NCI-H526 treated with DMSO at 0.1 percent for 48 hours (cell line): ENCODE measurements at regions not wholly inside any gene's neighbourhood (a gene's known extent, or its start where the extent isn't known, plus 50 kb on each side); places are given as distances from the start of the nearest gene placed in this dataset.

Experiments used
- DNase-seq: peaks from one replicate; lab custom pipeline; 2025; lab: John Stamatoyannopoulos, UW

DNA sequence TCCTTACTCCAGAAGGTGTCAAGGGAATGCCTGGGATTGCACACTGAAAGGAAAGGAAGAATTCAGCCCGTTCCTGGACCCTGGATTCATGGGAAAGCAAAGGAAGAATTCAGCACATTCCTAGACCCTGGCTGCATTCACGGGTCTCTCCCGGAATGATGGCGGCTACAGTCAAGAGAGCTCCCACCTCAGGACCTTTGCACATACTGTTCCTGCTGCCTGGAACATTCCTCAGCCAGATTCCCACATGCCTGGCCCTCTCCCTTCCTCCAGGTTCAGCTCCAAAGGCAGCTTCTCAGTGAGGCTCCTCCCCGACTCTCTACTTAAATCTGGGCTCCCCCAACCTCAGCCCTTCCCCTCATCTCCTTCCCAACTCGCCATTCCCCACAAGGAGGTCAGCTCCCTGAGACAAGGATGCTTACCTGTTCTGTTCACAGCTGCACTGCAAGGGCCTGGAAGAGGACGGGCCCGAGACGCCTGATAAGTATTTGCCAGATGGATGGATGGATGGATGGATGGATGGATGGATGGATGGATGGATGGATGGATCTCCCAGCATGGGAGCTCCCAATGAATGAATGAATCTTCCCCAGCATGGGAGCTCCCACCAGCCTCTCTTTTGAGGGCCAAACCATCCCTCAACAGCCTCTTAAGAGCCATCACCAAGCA lies 77.4 kb downstream of the NCOR2 start:
- no peak for DNase-seq

DNA sequence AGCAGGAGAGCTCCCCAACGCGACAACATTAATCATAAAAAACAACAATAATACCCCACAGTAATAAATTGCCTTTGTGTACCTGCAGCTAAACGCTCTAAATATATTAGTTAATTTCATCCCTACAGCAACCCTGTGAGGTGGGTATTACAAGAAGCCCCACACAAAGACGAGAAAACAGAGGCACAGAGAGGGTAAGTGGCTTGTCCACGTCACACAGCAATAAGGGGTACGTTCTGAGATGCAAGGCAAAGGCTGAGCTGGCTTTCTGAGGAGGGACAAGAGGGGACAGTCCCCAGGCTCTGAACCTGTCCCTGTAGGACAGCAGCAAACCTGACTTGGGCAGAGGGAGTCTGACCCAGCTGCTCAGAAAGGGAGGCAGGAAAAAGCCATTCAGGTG lies 78.2 kb downstream of the NCOR2 start:
- DNase-seq = no peak

DNA sequence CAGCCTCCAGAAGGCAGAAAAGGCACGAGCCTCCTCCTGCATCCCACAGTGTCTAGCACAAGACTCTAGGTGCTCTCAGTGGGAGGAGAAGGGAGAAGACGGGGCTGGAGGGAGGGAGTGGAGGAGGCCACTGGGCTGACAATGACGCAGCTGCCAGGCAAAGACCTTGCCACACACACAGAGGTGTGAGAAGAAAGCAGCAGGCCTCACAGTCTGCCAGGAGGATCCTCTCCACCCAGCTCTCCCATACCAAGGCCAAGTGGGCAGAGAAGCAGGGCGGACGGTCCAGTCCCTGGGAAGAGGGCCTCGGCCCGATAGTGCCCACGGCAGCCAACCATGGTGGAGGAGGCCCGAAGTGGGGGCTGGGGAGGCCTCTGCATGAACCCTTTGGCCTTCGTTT lies 78.9 kb downstream of the NCOR2 start:
- no peak for DNase-seq

DNA sequence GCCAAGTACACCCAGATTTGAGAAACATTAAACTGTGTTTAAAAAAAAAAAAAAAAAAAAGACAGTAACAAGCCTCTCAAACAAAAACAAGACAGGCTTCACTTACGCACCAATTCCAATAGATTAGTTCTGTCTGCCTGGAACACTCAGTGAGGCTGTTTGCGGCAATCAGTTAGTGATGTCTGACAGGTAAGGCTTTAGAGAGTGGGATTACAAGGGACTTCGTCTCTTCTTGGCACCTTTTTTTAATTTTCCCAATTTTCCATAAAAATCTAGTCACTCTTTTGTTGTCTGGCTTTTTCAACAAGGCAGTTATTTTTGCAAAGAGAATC lies 79.6 kb downstream of the NCOR2 start:
- no peak for DNase-seq

DNA sequence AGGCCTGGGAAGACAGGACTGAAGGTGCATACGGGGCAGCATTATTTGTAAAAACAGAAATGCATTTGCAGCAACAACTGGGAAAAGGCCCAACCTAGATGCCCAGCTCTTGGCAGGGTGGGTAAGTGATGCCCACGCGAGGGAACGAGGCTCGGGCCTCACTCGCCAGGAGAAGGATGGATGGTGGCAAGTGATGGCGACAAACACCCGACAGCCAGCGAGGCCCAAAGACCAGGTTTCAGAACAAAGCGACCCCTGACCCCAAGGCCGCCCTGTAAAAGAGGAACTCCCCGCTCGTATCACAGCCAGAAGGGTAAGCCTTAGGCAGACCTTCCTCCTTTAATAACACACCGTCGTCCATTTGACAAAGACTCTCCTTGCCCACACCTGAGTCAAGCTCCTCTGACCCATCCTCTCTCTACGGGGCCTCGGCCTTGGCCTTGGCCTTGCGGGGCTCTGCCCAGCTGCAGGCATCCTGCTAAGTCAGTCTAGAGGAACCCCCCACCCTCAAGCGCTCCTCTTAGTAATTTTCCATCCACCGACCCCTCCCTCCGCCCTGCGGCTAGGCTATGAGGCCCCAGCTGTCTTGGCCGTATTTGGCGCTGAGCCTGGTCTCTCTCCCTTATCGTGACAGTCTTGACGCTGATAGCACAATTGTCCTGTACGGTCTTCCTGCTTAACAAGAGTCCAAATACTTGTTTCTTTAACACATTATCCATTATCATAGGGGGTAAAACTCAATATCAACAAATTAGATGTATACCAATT lies 80.2 kb downstream of the NCOR2 start:
- DNase-seq = no peak

DNA sequence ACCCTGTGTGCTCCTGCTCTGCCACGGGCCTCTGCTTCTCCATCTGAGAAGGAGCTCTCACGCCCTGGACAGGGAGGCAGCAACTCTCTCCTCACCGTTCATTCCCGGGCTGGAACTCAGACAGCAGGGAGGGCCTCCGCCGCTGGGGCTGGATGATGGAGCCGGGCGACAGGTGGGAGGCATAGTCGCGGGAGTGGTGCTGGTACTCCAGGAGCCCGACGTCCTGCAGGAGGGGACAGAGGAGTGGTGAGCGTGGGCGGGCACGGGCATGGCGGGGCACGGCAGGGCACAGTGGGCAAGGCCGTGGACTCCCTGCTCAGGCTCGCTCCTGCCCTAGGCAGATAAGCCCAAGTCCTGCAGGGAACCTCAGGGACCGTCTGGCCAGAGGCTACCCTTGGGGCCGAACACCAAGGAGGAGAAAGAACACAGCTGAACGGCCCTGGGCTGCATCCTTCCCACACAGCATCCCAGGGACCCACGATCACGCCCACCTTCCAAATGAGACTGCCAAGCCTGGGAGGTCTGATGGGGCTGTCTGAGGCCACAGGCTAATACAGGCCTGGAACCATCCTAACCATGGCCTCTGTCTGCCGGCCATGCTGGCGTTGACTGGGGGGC lies 81.0 kb downstream of the NCOR2 start:
- no peak for DNase-seq

DNA sequence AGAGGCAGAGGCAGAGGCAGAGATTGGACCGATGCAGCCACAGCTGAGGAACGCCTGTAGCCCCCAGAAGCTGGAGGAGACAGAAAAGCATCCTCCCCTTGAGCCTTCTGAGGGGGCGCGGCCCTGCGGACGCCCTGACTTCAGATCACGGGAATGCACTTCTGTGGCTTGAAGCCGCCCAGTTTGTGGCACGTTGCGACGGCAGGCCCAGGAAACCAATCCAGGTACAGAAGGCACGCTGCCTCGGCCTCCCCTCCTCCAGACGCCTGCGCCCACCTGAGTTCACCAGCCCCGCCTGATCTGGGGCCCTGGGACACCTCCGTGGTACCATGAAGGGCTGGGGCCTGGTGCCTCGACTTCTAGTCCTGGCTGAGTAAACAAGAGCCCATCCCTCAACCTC lies 82.0 kb downstream of the NCOR2 start:
- DNase-seq = no peak

DNA sequence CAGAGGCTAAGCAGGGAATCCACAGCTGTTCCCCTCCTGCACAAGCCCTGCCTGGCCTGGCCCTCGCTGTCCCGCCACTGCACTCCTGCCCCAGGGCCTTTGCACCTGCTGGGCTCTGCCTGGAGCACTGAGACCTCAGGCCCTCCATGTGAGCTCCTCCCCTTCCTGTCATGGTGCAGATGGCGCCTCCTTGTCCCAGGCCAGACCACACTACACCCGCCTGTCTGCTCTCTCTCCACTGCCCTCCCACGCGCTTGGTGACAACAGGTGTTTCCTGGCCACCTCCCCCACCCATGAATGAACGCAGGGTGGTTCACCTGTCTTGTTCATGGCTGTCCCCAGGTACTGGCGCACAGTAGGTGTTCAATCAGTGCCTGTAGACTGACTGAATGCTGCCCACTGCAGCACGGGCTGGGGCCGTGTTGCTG lies 82.9 kb downstream of the NCOR2 start:
- DNase-seq = no peak

DNA sequence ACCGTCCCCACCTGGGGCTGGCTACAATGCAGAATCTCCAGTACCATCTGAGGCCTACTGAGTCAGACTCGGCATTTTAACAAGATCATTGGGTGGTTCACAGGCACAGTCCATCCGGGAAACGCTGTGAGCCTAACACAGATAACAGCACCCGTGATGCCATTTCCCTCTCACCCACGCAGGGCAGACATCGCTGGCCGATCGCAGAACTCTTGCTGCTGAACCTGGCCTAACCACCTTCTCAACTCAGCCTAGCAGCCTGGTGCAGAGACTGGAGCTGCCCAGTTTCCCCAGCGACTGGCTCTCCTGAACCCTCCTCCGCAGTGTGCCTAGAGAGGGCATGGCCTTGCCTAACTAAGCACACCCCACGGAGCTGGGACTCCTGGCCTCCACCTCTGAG lies 83.3 kb downstream of the NCOR2 start:
- DNase-seq = no peak

DNA sequence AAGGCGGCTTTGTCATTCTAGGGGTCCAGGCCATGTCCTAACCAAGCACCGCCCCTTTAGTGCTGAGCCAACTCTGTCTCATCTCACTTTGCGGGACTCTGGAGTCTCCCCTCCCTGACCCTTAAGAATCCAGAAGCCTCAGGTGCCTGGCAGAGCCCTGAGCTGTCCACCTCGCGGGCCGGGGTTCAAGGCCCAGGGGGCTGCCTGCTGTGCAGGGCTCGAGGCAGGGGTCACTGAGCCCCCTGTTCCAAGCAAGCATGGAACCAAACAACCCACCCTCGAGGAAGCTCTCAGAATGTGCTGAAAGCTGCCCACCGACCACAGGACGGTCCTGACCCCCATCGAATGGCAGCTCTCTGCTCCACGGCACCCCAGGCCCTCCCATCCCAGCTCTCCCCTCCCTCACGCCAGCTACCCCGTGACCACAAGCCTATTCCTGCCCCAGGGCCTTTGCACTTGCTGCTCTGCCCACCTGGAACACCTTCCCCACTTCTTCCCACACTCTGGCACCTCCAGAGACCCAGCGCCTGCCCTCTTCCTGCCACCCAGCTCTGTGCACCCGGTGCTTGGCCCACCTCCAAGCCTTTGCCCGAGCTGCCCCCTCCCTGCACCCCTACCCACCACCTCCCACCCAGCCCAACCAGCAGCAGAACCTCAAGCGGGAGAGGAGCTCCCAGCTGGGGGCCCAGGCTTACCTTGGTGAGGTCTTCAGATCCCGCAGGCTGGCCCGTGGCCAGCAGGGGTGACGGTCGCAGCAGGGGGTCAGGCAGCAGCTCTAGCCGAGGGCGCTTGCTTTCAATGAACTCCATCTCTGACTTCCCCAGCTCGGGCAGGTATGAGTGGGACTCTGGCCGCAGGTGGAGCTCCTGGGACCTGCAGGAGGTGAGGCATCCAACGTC lies 84.3 kb downstream of the NCOR2 start:
- no peak for DNase-seq

DNA sequence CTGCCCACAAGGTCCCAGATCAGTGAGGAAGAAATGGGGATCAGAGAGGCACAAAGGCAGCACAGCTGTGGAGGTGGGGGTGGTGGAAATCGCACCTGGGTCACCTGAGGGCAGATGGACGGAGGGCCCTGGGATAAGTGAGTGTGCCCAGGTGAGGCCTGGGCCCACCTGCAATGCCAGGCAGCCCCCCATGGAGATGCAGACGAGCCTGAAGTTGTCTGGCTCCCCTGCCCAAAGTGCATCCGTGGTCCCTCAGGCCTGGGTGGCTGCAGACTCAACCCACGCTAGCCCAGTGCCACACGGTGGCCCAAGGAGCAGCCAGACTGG lies 84.9 kb downstream of the NCOR2 start:
- DNase-seq = no peak

DNA sequence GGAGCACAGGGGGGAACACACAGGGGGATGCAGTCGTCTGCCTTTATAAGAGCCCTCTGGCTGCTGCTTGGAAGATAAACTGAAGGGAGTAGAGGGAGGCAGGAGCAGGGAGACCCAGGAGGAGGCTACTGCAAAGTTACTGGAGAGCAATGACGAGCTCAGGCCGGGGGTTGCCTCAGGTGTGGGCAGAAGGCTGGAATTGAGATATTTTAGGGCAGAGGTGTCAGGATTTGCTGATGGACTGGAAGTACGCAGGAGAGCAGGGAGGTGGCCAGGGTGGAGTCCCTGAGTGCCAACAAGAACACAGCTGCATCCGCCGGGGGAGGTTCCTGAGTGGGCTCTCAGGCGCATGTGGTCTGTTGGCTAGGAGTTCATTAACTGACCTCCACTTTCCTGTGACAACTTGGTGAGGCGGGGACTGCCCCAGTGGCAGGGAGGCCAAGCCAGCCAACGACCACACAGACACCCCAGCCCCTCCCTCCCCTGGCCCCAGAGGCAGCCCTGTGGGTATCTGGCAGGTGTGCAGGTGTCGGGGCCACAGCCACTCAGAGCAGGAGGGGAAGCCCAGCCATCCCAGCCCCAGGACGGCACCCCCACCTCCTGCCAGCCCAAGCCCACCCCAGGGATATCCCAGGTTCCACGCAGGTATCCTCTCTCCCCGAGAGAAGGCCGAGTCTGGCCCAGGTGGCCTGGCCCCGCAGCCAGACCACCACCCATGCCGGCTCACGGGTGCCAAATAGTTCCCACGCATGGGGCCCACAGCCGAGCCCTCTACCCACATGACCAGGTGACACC lies 85.4 kb downstream of the NCOR2 start:
- DNase-seq = no peak

DNA sequence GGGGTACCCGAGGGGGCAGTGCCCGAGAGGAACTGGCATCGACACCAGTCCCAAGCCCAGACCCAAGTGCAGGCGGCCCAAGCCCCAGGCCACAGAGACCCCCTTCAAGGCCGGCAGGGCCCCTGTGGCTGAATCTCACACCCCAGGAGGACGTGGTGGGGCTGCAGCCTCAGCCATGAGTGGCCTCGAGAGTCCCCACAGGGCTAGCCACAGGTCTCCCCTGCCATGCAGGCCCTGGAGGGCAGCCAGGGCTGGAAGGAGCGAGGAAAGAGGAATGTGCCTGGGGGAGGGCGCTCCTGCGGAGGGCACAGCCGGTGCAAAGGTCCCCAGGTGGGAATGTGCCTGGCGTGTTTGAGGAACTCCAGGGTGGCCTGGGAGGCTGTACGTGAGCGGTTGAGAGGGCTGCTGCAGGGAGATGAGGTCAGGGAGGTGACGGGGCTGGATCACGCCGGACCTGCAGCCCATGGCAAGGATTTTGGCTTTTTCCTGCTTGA lies 86.1 kb downstream of the NCOR2 start:
- no peak for DNase-seq

DNA sequence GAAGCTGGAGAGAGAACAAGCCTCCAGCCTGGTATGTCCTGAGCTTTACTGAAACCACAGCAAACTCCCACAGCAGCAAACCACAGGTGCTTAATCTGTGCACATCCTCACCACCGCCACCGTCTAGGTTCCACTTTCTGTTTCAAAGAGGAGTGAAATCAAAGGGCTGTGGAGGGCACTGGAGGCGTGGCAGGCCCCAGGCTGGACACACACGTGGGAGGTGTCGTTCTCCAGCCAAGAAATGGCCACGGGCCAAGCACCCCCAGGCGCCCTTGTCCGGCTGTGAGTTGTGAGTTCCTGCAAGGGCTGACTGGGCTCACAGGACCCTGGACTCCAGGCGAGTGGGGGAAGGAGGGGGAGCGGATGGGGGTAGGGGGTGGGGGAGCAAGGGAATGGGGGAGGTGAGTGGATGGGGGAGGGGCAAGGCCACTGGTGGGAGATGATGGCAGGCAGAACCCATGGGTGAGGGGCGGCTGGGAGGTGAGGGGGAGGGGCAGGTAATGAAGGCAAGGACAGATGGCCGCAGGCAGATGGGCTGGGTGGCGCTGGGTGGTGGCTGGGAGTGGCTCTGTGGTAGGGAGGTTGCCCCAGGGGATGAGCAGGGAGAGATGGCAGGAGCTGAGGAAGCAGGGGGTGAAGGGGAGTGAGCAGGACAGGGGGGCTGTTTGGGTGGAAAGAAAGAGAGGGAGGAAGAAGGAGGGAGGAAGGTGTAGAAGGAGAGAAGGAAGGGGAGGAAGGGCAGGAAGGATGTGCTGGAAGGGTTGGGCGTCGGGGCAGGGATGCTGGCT lies 86.7 kb downstream of the NCOR2 start:
- DNase-seq = no peak

DNA sequence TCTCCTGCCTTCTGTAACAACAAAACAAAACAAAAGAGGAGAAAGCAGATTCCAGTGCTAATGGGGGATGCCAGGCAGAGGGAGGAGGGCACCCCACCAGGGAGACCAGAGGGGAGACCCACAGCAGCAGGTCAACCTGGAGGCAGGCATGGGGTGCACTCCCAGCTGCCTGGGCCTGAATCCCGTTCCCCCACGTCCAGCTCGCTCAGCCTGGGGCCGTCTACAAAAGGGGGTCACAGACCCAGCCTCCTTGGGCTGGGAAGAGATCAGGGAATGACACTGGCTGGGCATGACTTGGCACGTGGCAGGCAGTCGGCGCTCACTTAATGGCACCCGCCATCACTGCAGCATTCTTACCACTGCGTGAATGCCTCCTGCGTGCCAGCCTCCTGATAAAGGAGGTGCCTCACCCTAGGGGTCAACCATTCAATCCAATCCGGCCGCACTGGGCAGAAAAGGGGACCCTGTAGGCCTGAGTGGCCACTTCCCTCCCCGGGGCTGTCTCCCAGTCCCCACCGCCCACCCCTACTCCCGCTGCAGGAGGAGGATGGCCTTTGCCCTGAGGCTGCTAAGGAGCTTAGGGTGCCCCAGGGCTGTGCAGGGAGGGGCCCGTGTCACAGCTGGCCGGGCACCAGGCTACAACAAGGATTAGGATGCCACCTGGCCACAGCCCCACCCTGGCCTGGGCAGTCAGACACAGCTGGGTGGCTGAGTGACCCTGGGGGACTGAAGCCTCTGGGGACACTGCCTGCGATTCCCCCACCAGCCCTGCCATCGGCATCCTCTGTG lies 87.5 kb downstream of the NCOR2 start:
- DNase-seq = no peak

DNA sequence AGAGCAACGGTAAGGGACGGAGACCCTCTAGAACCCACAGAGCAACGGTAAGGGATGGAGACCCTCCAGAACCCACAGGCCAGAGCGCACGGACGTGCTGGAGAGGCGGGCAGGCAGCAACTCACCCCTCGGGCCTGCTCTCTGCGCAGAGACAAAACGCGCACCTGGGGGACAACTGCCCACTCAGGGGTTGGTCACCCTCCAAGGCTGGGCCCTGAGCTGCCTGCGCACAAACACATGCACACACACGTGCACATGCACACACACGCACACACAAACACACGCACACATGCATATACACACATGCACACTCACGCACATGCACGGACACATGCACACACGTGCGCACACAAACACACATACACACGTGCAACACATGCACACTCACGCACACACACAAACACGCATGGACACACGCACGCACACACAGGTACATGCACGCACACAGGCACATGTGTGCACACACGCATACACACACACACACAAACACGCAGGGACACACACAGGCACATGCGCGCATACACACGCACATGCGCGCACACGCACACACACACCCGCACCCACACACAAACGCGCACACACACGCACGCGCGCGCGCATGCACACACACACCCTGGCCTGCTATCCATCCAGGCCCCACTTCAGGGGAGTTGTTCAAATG lies 88.3 kb downstream of the NCOR2 start:
- DNase-seq = no peak

DNA sequence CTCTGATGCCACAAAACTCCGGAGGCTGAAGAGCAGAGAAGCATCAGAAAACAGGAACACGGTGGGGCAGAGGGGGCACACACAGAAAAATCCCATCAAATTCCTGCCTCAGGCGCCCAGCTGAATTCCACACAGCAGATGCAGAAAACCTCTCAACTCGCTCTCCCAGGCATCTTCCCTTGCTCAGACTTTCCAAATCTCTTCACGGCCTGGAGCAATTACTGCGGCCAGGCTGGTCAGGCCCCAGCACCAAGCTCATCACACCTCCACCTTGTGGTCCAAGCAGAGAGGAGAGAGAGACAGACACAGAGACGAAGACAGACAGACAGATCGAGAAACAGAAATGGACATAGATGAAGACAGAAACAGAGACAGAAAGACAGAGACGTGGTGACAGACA lies 89.0 kb downstream of the NCOR2 start:
- DNase-seq = no peak

DNA sequence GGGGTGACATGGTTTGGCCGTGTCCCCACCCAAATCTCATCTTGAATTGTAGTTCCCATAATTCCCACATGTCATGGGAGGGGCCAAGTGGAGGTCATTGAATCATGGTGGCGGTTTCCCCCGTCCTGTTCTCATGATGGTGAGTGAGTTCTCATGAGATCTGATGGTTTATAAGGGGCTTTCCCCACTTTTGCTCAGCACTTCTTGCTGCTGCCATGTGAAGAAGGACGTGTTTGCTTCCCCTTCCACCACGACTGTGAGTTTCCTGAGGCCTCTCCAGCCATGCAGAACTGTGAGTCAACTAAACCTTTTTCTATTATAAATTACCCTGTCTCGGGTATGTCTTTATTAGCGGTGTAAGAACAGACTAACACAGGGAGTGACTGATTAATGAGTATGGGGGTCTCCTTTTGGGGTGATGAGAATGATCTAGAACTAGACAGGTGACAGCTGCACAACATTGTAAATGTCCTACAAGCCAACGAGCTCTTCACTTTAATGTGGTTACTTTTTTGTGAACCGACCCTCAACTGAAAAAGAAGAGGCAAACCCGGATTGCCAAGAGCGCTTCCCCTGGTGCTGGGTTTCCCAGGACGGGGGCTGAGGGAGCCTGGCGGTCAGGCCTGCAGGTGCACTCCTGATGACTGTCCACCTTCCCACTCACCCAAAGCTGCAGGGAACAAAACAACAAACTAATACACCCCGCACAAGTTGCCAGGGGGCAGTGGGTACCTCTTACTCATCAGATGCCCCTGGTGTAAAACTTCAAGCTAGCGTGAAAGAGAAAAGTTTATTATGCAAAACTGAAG lies 90.1 kb downstream of the NCOR2 start:
- no peak for DNase-seq

DNA sequence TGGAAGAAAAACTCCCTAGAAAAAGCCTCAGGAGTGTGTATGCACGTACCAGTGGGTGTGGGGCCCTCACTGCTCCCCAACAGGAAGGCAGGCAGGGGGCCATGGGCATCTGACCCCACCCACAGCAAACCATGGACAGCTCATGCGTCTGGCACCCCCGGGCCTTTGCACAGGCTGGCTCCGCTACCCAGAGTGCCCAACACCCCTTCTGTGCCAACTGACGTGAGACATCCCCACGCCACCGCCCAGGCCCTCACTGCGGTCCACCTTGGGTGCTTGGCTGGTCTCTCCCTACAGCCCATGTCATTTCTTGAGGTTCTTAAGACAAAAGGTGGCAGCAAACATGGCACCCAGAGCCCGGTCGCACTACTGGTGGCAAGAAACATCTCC lies 91.4 kb downstream of the NCOR2 start:
- DNase-seq = no peak
